ENCODE measurements at regions not wholly inside any gene's neighbourhood (a gene's known extent, or its start where the extent isn't known, plus 50 kb on each side); places are given as distances from the start of the nearest gene placed in this dataset.

GRCh38 chr2:4391013-4391412 is 687.6 kb downstream of the DCDC2C start:
- H3K4me3 ChIP-seq (ENCODE audit: low read length, poor library complexity, severe bottlenecking) = no peak overlapping the region
- no peak for TF ChIP-seq EZH2phosphoT487 (IDR thresholded peaks at IDR 0.05; ENCODE audit: borderline replicate concordance)
- TF ChIP-seq, protein P1, sequence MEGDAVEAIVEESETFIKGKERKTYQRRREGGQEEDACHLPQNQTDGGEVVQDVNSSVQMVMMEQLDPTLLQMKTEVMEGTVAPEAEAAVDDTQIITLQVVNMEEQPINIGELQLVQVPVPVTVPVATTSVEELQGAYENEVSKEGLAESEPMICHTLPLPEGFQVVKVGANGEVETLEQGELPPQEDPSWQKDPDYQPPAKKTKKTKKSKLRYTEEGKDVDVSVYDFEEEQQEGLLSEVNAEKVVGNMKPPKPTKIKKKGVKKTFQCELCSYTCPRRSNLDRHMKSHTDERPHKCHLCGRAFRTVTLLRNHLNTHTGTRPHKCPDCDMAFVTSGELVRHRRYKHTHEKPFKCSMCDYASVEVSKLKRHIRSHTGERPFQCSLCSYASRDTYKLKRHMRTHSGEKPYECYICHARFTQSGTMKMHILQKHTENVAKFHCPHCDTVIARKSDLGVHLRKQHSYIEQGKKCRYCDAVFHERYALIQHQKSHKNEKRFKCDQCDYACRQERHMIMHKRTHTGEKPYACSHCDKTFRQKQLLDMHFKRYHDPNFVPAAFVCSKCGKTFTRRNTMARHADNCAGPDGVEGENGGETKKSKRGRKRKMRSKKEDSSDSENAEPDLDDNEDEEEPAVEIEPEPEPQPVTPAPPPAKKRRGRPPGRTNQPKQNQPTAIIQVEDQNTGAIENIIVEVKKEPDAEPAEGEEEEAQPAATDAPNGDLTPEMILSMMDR (conservative IDR thresholded peaks at IDR 0.05; ENCODE audit: low read length) = no peak
- no peaks in the 10 kb centered on the region for H3K79me2 ChIP-seq (ENCODE audit: insufficient read depth, low read length)
- H3K4me1 ChIP-seq (ENCODE audit: insufficient read depth, low read length, poor library complexity, severe bottlenecking) = no peaks in the 10 kb centered on the region
- H3K9me2 ChIP-seq (replicated peaks; ENCODE audit: low read depth, low read length) = no peaks in the 10 kb centered on the region
- H2AFZ ChIP-seq (ENCODE audit: low read length) = no peak overlapping the region
- H3K4me2 ChIP-seq (ENCODE audit: low read depth, low read length, poor library complexity, severe bottlenecking) = no peak overlapping the region
- no peaks in the 10 kb centered on the region for H3K27me3 ChIP-seq (ENCODE audit: insufficient read depth, low read length, poor library complexity, severe bottlenecking)
- no peaks in the 10 kb centered on the region for H4K20me1 ChIP-seq (ENCODE audit: insufficient read depth, low read length, poor library complexity, severe bottlenecking)
- H3F3A ChIP-seq (ENCODE audit: low read depth) = no peaks in the 10 kb centered on the region
- no peaks in the 10 kb centered on the region for H3K9me3 ChIP-seq (ENCODE audit: insufficient read depth, low read depth, low read length)
- no peaks in the 10 kb centered on the region for H3K36me3 ChIP-seq (ENCODE audit: insufficient read depth, low read length)
- no peak overlapping the region for H3K9ac ChIP-seq (ENCODE audit: low read depth, low read length, poor library complexity, severe bottlenecking)

GRCh38 chr2:4404363-4404762 is 701.0 kb downstream of the DCDC2C start:
- no peaks in the 10 kb centered on the region for H3F3A ChIP-seq (ENCODE audit: low read depth)
- no peak overlapping the region for H3K9ac ChIP-seq (ENCODE audit: low read depth, low read length, poor library complexity, severe bottlenecking)
- H3K4me3 ChIP-seq (ENCODE audit: low read length, poor library complexity, severe bottlenecking) = no peak overlapping the region
- no peaks in the 10 kb centered on the region; the same call in 1 of the 2 replicates for H3K9me3 ChIP-seq (ENCODE audit: insufficient read depth, low read depth, low read length)
- no peaks in the 10 kb centered on the region for H3K4me1 ChIP-seq (ENCODE audit: insufficient read depth, low read length, poor library complexity, severe bottlenecking)
- no peak overlapping the region for H3K4me2 ChIP-seq (ENCODE audit: low read depth, low read length, poor library complexity, severe bottlenecking)
- H3K79me2 ChIP-seq (ENCODE audit: insufficient read depth, low read length) = no peaks in the 10 kb centered on the region
- TF ChIP-seq, protein P1 (conservative IDR thresholded peaks at IDR 0.05; ENCODE audit: low read length) = no peak
- H3K36me3 ChIP-seq (ENCODE audit: insufficient read depth, low read length) = no peaks in the 10 kb centered on the region
- no peaks in the 10 kb centered on the region for H3K9me2 ChIP-seq (replicated peaks; ENCODE audit: low read depth, low read length)
- no peaks in the 10 kb centered on the region for H4K20me1 ChIP-seq (ENCODE audit: insufficient read depth, low read length, poor library complexity, severe bottlenecking)
- H2AFZ ChIP-seq (ENCODE audit: low read length) = no peak overlapping the region
- no peaks in the 10 kb centered on the region for H3K27me3 ChIP-seq (ENCODE audit: insufficient read depth, low read length, poor library complexity, severe bottlenecking)

- Histone ChIP-seq H3K79me2 (ENCODE audit: insufficient read depth, low read length) (no peaks in the 10 kb centered on the region), H3F3A (ENCODE audit: low read depth) (no peaks in the 10 kb centered on the region), H4K20me1 (ENCODE audit: insufficient read depth, low read length, poor library complexity, severe bottlenecking) (no peaks in the 10 kb centered on the region), H3K9me2 (replicated peaks; ENCODE audit: low read depth, low read length) (no peaks in the 10 kb centered on the region), H3K9me3 (ENCODE audit: insufficient read depth, low read depth, low read length) (no peaks in the 10 kb centered on the region), H3K4me3 (ENCODE audit: low read length, poor library complexity, severe bottlenecking) (no peak overlapping the region), H2AFZ (ENCODE audit: low read length) (no peak overlapping the region), H3K36me3 (ENCODE audit: insufficient read depth, low read length) (no peaks in the 10 kb centered on the region), H3K4me1 (ENCODE audit: insufficient read depth, low read length, poor library complexity, severe bottlenecking) (no peaks in the 10 kb centered on the region), H3K9ac (ENCODE audit: low read depth, low read length, poor library complexity, severe bottlenecking) (no peak overlapping the region), H3K4me2 (ENCODE audit: low read depth, low read length, poor library complexity, severe bottlenecking) (no peak overlapping the region), H3K27me3 (ENCODE audit: insufficient read depth, low read length, poor library complexity, severe bottlenecking) (no peaks in the 10 kb centered on the region)
- TF ChIP-seq EZH2phosphoT487 (IDR thresholded peaks at IDR 0.05; ENCODE audit: borderline replicate concordance) = no peak
- TF ChIP-seq, protein P1 (conservative IDR thresholded peaks at IDR 0.05; ENCODE audit: low read length) = no peak
Measured at GRCh38 chr2:4408321-4408720, 704.9 kb downstream of the DCDC2C start.
